Skeletal muscle cell (primary cell): ENCODE measurements at regions not wholly inside any gene's neighbourhood (a gene's known extent, or its start where the extent isn't known, plus 50 kb on each side); places are given as distances from the start of the nearest gene placed in this dataset.
A peak's percentile ranks its signal among the peaks of the same experiment; 100 is the strongest.
"Not testable (repeated sequence)": the region's sequence is repeated elsewhere in the genome, so short reads cannot be mapped to it uniquely, and the experiment has no call there.

ENCODE experiments used
- DNase-seq: peaks from one replicate; pipeline ENCODE4 v3.0.0-alpha.2; 2010; ENCODE audit warnings: low read depth
- H3K4me3 ChIP-seq: 2 replicates; pipeline ENCODE4 v1.5.1; 2011; ENCODE audit warnings: low read depth, mild to moderate bottlenecking, control low read depth, low read length, moderate library complexity

DNA sequence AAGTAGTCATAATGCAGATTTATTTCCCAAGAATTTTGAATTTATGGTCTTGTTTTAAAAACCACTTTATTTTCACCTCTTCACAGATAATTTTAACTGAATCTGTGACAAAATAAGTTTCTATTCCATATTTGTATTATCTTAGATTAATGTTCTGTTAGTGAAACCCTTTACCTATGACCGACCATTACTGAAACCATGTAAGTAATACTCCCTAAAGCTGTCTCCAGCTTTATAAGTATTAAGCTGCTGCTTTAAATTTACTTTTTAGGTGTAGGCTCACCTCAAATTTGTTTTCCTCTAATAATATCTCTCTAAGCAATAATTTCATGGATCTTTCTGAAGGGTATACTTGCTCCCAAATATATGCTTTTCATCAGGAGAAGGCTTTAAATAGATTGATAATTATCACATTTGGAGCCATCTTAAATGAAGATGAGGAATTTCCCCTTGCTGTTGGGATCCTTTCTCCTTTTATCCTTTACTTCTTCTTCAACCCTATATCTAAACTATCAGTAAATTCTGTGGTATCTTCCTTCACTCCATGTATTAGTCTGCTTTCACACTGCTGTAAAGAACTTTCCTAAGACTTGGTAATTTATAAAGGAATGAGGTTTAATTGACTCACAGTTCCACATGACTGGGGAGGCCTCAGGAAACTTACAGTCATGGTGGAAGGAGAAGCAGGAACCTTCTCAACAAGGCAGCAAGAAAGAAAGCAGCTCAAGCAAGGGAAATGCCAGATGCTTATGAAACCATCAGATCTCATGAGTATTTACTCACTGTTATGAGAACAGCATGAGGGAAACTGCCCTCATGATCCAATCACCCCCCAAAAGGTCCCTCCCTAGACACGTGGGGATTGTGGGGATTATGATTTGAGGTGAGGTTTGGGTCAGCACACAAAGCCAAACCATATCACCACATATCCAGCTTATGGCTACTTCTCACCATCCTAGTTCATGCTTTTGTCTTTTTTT is 92.3 kb upstream of the P2RY1 start:
- peak; percentile 5 for DNase-seq

DNA sequence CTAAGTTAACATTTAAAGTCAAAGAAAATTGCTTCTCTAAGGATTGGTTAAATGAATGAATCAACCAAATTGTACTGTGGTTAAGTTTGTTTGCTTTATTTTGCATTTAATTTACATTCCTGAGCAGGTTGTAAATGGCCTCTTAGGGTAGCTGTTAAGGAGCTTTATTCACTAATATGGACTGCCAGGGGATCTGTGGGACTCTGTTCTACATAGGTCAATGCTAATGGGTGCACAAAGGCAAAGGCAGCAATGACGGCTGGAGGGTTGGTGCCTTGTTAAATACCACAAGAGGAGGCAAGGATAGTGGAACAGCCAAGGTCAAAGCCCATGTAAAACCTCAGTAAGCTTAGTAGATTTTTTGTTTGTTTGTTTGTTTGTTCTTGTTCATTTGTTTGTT is 89.3 kb upstream of the P2RY1 start:
- no peak overlapping the region for H3K4me3 ChIP-seq
- DNase-seq: no peak

More for the DNA sequence above, 92.3 kb upstream of the P2RY1 start:
- H3K4me3 ChIP-seq: no peak overlapping the region

DNA sequence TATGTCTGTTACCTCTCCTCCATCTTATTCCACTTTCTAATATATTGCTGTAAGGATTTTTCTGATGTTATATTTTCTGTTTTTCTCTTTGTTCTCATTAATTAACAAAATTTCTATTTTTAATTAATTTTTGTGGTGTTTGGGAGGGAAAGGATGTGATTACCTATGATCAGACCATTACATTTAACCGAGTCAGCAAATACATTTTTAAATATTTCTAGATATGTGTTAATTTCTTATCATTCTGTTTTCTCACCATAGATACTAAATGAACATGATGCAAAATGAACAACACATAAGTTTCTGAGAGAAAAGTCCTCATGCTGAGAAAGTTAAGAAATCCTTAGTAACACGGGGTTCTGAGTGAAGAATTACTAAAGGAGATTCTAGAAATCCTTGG is 80.6 kb upstream of the P2RY1 start:
- no peak for DNase-seq
- no peak overlapping the region for H3K4me3 ChIP-seq

DNA sequence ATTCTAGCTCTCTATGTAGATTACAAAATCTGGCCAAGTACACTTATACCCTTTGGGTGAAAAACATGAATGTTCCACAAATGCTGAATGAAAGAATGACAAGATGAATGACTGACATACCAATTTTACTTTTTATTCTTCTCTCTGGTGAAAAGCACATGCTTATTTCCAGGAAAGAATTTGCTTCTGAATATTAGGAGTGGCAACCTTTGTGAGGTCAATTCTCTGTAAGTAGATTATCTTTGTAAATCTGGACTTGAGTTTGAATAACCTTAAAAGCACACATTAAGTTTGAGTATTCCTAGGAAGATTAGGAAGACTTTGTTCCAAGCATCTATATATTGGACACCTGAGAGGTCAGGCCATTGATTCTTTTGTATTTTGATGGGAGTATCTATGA is 78.1 kb upstream of the P2RY1 start:
- DNase-seq: no peak
- H3K4me3 ChIP-seq: no peak overlapping the region

DNA sequence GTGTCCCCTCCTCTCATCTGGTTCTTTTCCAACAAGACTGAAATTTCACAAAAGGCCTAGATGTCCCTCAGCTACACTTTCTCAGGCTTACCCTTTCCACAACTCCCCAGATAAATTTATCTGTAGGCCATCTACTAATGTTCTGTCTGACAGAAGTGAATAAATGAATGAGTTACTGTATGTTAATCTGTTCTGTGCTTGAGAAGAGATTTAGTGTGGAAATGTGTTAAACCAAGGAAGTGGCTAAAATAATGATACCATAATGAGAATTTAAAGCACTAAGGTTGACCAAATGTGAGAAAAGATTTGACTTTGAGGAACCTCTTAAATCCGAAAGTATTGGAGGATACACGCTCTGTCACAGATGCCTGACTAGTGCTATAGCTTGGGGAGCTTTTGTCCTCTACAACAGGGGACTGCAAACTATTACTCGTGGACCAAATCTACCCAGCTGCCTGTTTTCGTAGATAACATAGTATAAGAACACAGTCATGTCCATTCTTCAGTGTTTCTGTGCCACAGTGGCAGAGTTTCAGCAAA is 74.8 kb upstream of the P2RY1 start:
- no peak overlapping the region for H3K4me3 ChIP-seq
- DNase-seq: no peak

DNA sequence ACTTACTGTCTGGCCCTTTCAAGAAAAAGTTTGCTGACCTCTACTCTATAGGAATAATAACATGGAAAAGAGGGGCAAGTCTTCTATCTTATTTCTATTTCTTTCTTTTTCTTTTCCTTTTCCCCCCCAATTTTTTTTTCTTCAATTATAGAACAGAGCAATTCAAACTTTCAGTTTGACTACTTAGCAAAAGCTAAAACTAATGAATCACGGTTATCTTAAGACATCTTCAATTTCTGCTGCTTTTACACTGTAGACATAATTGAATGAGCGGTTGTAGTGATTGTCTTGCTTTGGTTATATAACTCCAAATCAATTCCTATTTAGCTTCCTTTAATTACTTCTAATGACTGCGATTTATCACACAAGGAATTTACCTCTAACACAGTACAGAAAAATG is 74.3 kb upstream of the P2RY1 start:
- no peak overlapping the region for H3K4me3 ChIP-seq
- DNase-seq: no peak

DNA sequence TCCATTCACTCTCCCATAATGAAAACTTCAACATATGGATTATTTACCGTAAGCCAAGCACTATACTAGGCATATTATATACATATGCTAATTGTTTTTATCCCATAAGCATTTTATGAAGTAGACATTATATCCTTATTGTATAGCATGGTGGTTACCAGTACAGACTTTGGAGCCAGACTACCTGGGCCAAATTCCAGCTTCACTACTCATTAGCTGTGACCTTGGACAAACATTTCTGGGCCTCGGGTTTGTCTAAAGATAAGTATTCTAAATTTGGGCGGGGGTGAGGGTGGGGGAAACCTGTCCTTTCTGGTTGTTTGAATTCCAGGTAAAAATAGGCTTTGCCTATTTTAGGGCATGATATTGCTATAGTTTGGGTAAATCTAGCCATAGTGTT is 66.5 kb upstream of the P2RY1 start:
- no peak overlapping the region for H3K4me3 ChIP-seq
- no peak for DNase-seq

DNA sequence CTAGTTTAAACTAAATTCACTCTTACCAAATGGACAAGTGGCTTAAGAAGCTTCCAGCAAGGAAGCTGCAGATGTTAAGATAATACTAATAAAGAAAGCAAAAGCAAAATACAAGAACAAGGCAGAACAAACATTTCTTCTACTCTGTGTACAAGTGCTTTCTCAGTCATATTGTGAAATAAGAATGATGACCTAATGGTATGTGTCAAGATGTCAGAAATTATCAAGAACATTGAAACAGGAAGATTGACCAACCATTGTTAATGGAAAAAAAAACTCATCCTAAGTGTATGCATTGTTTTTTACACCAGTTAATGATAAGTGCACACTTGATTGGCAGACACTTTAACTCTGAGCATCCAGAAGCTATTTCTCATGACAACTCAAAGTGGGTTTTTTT is 65.4 kb upstream of the P2RY1 start:
- no peak for DNase-seq

DNA sequence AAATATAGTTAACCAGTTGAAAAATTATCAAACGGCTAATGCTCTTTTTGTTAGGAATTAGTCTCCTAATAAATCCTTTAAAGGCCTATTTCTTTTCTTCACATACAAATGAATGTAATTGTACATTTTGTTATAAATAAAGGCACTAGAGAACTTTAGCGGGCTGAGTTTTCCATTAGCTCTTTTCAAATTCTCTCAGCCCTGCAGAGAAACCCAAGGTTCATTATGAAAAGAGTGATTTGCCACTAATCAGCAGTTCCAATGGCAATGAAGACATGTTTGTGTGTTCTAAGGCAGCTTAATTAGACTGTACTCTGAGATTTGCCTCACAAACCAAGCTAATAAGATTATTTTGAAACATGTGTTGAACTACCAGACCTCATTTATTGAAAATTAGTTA is 64.6 kb upstream of the P2RY1 start:
- no peak for DNase-seq
- no peak overlapping the region for H3K4me3 ChIP-seq

More for the DNA sequence above, 65.4 kb upstream of the P2RY1 start:
- H3K4me3 ChIP-seq: no peak overlapping the region

DNA sequence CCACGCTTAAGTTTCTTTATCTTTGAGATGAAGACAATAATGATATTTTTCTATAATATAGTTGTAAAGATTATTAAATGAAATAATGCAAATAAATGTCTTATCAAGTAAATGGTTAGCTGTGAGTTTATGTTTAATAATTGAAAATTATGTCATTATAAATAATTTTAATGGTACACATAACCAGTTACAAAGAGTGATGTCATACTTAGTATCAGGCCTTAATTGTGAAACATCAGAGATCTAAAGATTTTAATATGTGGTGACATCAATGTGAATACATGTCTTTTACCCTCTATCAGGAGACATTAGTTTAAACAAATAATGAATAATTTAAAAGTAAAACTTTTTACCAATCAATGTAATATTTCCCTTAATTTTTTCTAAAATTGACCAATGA is 63.8 kb upstream of the P2RY1 start:
- H3K4me3 ChIP-seq: no peak overlapping the region
- no peak for DNase-seq

DNA sequence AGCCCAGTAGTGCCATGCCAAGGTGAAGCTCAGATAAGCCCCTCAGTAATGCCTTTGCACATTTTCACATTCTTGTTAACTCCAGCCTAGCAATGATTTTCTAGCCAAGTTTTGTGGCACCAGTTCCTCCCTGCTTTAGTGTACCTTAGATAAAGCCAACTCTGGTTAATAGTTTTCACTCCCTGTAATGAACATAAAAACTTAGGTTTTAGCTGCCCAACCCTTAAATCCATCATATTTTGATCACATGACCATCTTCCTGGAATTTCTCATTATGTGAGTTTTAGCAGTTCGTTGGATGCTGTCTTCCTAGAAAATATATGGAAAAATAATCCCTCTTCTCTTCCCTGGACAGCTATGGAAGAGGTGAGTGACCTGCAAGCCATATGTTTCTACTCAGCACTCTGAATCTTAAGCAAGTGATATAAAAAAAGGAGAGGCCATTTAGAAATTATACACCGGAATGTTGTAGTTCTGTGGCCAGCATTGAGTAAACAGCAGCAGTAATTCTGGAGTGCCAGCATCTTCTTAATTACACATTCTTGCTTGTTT is 62.2 kb upstream of the P2RY1 start:
- no peak for DNase-seq
- H3K4me3 ChIP-seq: no peak overlapping the region

DNA sequence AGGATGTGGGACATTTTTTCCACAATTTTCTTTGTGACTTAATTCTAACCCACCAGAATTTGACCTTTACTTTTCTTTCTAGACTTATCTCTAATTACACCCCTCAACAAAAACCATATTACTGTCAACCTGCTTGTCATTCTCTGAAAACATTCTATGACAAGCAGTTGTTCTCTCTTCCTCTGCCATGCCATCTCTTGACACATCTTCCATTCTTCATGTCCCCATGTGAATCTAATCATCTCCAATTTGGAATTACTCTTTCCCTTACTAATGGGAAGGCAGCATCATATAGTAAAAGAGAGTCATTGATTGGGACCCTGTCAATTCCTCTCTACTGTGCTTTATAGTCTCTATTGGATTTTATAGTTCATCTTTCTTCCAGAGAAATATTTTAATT is 61.3 kb upstream of the P2RY1 start:
- no peak overlapping the region for H3K4me3 ChIP-seq
- no peak for DNase-seq

DNA sequence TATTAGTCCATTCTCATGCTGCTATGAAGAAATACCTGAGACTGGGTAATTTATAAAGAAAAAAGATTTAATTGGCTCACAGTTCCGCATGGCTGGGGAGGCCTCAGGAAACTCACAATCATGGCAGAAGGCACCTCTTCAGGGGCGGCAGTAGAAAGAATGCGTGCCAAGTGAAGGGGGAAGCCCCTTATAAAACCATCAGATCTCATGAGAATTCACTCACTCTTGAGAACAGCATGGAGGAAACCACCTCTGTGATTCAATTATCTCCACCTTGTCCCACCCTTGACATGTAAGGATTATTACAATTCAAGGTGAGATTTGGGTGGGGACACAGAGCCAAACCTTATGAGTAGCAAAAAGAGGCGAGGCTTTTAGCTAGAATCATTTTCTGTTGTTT is 60.7 kb upstream of the P2RY1 start:
- H3K4me3 ChIP-seq, DNase-seq: not testable (repeated sequence)

DNA sequence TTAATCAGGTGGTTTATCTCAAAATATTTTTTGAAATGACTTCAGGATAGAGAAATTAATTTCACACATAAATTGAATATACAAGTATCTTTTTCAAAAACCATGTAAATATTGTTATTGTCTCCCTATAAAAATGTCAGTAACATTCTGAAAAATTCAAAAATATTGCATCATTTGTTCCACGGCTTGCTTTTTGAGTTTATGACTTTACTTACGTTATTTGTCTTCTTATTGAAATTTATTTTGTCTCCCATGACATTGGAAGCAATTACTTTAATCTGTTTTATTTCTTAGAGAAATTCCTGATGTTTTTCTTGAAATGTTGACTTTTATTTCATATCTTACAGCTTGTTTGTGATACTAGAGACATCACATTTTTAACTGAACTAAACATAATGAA is 56.9 kb upstream of the P2RY1 start:
- no peak for DNase-seq
- H3K4me3 ChIP-seq: no peak overlapping the region

DNA sequence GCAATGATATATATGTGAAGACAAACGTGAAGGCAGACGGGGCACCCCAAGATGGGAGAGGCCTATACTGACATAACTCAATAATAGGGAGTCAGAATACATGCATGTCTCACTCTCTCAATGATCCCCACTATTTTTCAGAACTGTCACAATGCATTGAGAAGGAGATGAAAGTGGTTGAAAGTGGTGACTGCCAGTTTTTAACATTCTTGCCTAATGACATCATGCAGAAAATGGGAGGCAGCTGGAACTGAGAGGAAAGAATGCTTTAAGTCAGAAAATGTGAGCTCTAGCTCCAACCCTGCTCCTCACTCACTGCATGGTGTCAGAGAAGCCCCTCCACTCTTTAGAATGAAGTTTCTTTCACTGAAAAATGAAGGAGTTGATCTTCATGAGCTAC is 55.3 kb upstream of the P2RY1 start:
- H3K4me3 ChIP-seq: no peak overlapping the region
- no peak for DNase-seq

DNA sequence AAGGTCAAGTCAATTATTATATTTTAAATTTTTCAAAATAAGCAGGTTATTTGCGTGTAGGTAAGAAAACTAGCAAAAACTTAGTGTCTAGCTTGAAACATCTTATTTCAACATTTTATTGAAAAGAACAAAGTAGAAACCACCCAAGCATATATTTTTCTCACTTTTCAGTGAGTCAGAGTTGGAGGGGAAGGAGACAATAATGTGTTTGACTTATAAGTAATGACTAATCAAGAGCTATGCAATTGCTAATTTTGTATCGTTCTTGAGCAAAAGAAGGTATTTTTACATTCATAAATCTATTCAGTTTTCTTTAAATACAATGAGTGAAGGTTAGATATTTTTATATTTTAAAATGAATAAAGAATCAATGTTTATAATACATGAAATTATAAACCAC is 54.4 kb upstream of the P2RY1 start:
- H3K4me3 ChIP-seq: no peak overlapping the region
- DNase-seq: no peak

DNA sequence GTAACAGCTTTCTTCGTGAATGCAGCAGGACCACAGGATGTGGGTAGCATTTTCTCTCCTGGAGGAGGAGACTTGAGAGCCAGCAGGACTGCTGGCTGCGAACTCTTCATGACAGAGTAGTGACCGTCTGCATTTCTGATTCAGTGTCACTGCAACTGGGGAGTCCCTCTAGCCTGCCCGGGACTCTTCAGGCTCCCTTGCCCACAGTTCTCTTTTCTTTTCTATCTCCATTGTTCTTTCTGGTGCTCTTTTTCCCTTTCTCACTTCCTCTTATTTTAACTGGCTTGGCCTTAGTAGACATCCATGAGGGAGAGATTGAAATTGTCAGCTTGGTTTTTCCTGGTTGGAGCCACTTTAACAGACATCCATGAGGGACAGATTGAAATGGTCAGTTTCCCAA is 49.9 kb upstream of the P2RY1 start:
- no peak overlapping the region for H3K4me3 ChIP-seq
- DNase-seq: no peak
